Ishikawa (cell line): ENCODE measurements at regions not wholly inside any gene's neighbourhood (a gene's known extent, or its start where the extent isn't known, plus 50 kb on each side); places are given as distances from the start of the nearest gene placed in this dataset.

Experiments used
- CEBPB ChIP-seq: IDR thresholded peaks from 2 replicates; pipeline ENCODE4 v1.6.1; 2012
- CREB1 ChIP-seq: IDR thresholded peaks from 2 replicates; pipeline ENCODE4 v1.6.1; 2012; ENCODE audit warnings: low read depth
- EGR1 ChIP-seq: IDR thresholded peaks from 2 replicates; pipeline ENCODE4 v1.6.1; 2012
- EP300 ChIP-seq: IDR thresholded peaks from 2 replicates; pipeline ENCODE4 v1.6.1; 2012; ENCODE audit warnings: borderline replicate concordance
- FOXM1 ChIP-seq: IDR thresholded peaks from 2 replicates; pipeline ENCODE4 v1.6.1; 2012; ENCODE audit warnings: low read depth, borderline replicate concordance
- NFIC ChIP-seq: IDR thresholded peaks from 2 replicates; pipeline ENCODE4 v1.6.1; 2012
- RAD21 ChIP-seq: IDR thresholded peaks from 2 replicates; pipeline ENCODE4 v1.6.1; 2012; ENCODE audit warnings: low read depth
- TAF1 ChIP-seq: IDR thresholded peaks from 2 replicates; pipeline ENCODE4 v1.6.1; 2012; ENCODE audit warnings: low read depth, mild to moderate bottlenecking
- TCF12 ChIP-seq: IDR thresholded peaks from 2 replicates; pipeline ENCODE4 v1.6.1; 2012; ENCODE audit warnings: low read depth
- TEAD4 ChIP-seq: IDR thresholded peaks from 2 replicates; pipeline ENCODE4 v1.6.1; 2012
- YY1 ChIP-seq: IDR thresholded peaks from 2 replicates; pipeline ENCODE4 v1.6.1; 2012; ENCODE audit warnings: low read depth
- ZBTB7A ChIP-seq: IDR thresholded peaks from 2 replicates; pipeline ENCODE4 v1.6.1; 2012; ENCODE audit warnings: low read depth
- TF ChIP-seq, protein P1 (sequence below): IDR thresholded peaks from 2 replicates; pipeline ENCODE4 v1.6.1; 2012; ENCODE audit warnings: low read depth, mild to moderate bottlenecking
- TF ChIP-seq, protein P2 (sequence below): IDR thresholded peaks from 2 replicates; pipeline ENCODE4 v1.6.1; 2012
- TF ChIP-seq, protein P3 (sequence below): IDR thresholded peaks from 2 replicates; pipeline ENCODE4 v1.6.1; 2012

DNA sequence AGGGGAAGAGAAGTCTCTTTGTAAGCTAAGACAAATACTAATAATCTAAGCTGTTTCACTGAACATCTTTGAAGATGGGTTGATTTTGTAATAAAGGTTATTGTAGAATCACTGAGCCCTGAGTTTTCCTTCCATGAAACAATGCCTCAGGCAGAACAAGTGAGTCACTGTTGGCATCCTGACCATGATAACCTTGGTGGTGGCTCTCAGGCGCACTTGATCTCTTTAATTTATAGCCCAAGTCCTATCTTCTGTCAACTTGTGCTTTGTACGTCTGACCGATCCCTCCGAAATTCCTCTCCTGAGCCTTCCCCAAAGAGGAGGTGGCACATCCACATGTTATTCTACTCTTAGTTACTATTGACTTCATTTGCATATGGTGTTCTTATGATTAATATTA is 812.9 kb downstream of the REEP3 start:
- TF ChIP-seq YY1 (no peak), EGR1 (no peak), CEBPB (no peak), RAD21 (no peak)
- TF ChIP-seq, protein P1, sequence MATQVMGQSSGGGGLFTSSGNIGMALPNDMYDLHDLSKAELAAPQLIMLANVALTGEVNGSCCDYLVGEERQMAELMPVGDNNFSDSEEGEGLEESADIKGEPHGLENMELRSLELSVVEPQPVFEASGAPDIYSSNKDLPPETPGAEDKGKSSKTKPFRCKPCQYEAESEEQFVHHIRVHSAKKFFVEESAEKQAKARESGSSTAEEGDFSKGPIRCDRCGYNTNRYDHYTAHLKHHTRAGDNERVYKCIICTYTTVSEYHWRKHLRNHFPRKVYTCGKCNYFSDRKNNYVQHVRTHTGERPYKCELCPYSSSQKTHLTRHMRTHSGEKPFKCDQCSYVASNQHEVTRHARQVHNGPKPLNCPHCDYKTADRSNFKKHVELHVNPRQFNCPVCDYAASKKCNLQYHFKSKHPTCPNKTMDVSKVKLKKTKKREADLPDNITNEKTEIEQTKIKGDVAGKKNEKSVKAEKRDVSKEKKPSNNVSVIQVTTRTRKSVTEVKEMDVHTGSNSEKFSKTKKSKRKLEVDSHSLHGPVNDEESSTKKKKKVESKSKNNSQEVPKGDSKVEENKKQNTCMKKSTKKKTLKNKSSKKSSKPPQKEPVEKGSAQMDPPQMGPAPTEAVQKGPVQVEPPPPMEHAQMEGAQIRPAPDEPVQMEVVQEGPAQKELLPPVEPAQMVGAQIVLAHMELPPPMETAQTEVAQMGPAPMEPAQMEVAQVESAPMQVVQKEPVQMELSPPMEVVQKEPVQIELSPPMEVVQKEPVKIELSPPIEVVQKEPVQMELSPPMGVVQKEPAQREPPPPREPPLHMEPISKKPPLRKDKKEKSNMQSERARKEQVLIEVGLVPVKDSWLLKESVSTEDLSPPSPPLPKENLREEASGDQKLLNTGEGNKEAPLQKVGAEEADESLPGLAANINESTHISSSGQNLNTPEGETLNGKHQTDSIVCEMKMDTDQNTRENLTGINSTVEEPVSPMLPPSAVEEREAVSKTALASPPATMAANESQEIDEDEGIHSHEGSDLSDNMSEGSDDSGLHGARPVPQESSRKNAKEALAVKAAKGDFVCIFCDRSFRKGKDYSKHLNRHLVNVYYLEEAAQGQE = no peak
- TF ChIP-seq, protein P2, sequence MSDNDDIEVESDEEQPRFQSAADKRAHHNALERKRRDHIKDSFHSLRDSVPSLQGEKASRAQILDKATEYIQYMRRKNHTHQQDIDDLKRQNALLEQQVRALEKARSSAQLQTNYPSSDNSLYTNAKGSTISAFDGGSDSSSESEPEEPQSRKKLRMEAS = no peak
- TF ChIP-seq, protein P3, sequence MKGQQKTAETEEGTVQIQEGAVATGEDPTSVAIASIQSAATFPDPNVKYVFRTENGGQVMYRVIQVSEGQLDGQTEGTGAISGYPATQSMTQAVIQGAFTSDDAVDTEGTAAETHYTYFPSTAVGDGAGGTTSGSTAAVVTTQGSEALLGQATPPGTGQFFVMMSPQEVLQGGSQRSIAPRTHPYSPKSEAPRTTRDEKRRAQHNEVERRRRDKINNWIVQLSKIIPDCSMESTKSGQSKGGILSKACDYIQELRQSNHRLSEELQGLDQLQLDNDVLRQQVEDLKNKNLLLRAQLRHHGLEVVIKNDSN = no peak

DNA sequence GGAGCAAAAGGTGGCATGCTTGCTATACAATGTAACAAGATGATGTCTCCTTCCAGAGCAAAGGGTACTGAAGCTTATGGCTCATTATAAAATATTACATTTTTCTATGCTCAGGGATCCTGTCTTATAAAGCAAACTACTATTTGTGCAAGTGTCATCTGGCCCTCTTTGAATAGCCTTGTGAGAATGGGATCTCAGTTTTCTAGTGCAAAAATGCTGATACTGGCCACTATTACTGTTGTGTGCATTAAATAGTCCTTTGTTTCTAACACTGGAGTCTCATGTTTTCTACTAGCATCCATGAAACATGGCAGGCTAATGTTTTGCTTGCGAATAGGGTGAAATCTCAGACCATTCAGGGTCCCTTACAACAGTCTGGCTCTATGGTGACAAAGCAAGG is 823.0 kb downstream of the REEP3 start:
- TF ChIP-seq YY1 = no peak
- TF ChIP-seq CREB1 = no peak
- no peak for TF ChIP-seq FOXM1
- TF ChIP-seq TCF12 = no peak
- TF ChIP-seq ZBTB7A = no peak
- TF ChIP-seq, protein P1 = no peak
- TF ChIP-seq EGR1 = no peak
- TF ChIP-seq, protein P3 = no peak
- no peak for TF ChIP-seq NFIC
- no peak for TF ChIP-seq EP300
- TF ChIP-seq CEBPB = no peak

DNA sequence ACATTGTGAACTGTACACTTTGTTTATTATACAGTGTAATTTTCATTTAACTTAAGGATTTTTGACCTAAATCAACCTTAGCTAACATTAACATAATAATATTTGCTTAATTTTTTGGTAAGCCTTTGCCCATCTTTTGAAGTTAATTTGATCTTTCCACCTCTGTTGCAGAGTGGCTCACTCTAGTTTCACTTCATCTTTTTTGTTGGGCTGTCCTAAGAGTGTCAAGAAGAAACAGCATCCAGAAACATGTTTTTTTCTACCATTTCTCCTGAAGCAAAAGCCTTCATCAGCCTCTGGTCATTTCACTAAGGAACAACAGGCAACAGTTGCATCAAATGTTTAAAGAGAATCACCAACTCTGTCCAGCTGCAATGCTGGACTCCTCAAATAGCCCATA is 824.7 kb downstream of the REEP3 start:
- TF ChIP-seq FOXM1 (no peak), RAD21 (no peak), NFIC (no peak), TAF1 (no peak), EGR1 (no peak), EP300 (no peak), ZBTB7A (no peak), TEAD4 (no peak), CREB1 (no peak), CEBPB (no peak), TCF12 (no peak)
- TF ChIP-seq, protein P3 = no peak
- TF ChIP-seq, protein P2 = no peak

DNA sequence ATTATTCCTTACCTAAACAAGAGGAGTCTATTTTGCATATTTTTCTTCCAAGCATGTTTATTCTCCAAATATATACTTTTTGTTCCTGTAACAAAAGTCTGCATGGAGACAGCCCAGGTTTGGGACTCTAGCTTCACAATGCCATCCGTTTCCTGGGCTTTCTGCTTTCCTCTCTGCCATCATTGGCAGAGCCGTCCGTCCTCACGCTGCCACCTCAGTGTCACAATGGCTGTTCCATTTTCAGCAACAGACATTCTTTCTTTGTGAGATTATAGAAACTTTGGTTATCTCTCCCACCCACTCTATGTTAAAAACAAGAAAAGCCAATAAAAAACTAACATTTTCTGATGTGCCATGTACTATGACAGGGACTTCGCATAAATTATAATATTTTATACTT is 825.2 kb downstream of the REEP3 start:
- TF ChIP-seq ZBTB7A = no peak

DNA sequence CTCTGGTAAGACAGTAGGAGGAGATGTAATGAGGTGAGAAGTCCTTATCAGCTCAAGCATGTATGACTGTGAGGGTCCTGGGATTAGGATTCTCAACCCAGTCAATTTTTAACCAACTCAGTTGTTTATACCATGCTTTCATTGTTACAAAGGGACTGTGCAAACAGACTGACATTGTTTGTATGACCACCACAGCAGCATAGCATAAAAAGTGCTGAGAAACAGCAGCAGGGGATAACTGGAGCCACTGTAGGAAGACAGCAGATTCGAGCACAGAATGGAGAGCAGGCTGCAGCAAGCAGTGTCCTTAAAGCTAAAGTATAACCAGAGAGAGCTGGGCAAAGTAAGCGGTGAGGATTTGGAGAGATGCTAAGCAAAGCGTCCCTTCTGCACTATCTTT is 829.5 kb downstream of the REEP3 start:
- TF ChIP-seq NFIC = no peak
- TF ChIP-seq TEAD4 = no peak
- TF ChIP-seq CREB1 = no peak
- TF ChIP-seq TCF12 = no peak
- TF ChIP-seq RAD21 = no peak
- no peak for TF ChIP-seq CEBPB
- TF ChIP-seq, protein P2 = no peak
- TF ChIP-seq, protein P1 = no peak
- TF ChIP-seq EGR1 = no peak
- no peak for TF ChIP-seq FOXM1
- no peak for TF ChIP-seq EP300
- TF ChIP-seq TAF1 = no peak
- TF ChIP-seq, protein P3 = no peak
- TF ChIP-seq YY1 = no peak
- TF ChIP-seq ZBTB7A = no peak
